SK-N-MC (cell line): ENCODE measurements at regions not wholly inside any gene's neighbourhood (a gene's known extent, or its start where the extent isn't known, plus 50 kb on each side); places are given as distances from the start of the nearest gene placed in this dataset.

Source experiments
- EZH2 ChIP-seq: fragments of 200-600 bp; sonication (generic); IDR thresholded peaks from one replicate; pipeline ENCODE4 v1.6.1; 2017; ENCODE audit warnings: antibody characterized with exemption
- POLR2AphosphoS5 ChIP-seq: IDR thresholded peaks from 2 replicates; pipeline ENCODE4 v1.6.1; 2012; ENCODE audit warnings: mild to moderate bottlenecking, low read depth, low read length, borderline replicate concordance

DNA sequence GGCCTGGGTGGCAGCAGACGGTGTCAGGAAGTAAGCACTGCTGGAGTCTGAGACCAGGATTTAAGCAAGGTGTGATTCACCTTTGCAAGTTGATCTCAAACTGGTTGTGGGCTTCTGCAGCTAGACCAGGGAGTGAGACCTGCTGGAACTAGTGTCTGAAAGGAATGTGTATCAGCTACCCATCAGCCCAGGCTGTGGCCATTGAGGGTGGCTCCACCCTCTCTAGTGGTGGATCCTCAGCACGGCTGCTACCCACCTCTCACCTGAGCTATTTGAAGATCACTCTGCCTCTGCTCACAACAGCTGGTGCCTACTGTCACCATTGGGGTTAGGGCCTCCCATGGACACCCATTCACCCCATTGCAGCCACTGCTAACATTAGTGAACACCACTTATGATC lies 140.3 kb upstream of the DCBLD2 start:
- TF ChIP-seq EZH2: no peak
- no peak for TF ChIP-seq POLR2AphosphoS5
